H9 (cell line): ENCODE measurements at regions not wholly inside any gene's neighbourhood (a gene's known extent, or its start where the extent isn't known, plus 50 kb on each side); places are given as distances from the start of the nearest gene placed in this dataset.

ENCODE experiments used
- DNase-seq: peaks from one replicate; pipeline ENCODE4 v3.0.0-alpha.2; 2017
- H2AFZ ChIP-seq: one replicate; pipeline ENCODE4 v1.6.1; 2013; ENCODE audit warnings: mild to moderate bottlenecking, low read length, control low read depth, moderate library complexity
- H2AK5ac ChIP-seq: 2 replicates; pipeline ENCODE4 v1.6.1; 2013; ENCODE audit warnings: low read length, control low read depth, mixed read lengths; ENCODE audit not compliant: insufficient read length
- H2BK120ac ChIP-seq: one replicate; pipeline ENCODE4 v1.6.1; 2013; ENCODE audit warnings: low read depth, mild to moderate bottlenecking, low read length, control low read depth, inconsistent platforms; ENCODE audit not compliant: poor library complexity, severe bottlenecking
- H2BK12ac ChIP-seq: 2 replicates; pipeline ENCODE4 v1.6.1; 2013; ENCODE audit warnings: low read length, control low read depth, mixed read lengths, low read depth; ENCODE audit not compliant: insufficient read length
- H2BK15ac ChIP-seq: 2 replicates; pipeline ENCODE4 v1.6.1; 2013; ENCODE audit warnings: low read depth, low read length, control low read depth
- H2BK20ac ChIP-seq: one replicate; pipeline ENCODE4 v1.6.1; 2013; ENCODE audit warnings: low read depth, mild to moderate bottlenecking, low read length, control low read depth, inconsistent platforms; ENCODE audit not compliant: poor library complexity, severe bottlenecking
- H2BK5ac ChIP-seq: 2 replicates; pipeline ENCODE4 v1.6.1; 2013; ENCODE audit warnings: low read length, control low read depth, mixed read lengths; ENCODE audit not compliant: insufficient read length
- H3K14ac ChIP-seq: 2 replicates; pipeline ENCODE4 v1.6.1; 2013; ENCODE audit warnings: low read length, control low read depth; ENCODE audit not compliant: insufficient read depth
- H3K18ac ChIP-seq: 2 replicates; pipeline ENCODE4 v1.6.1; 2013; ENCODE audit warnings: low read depth, mild to moderate bottlenecking, mixed read lengths, low read length, control low read depth; ENCODE audit not compliant: insufficient read length
- H3K23ac ChIP-seq: 2 replicates; pipeline ENCODE4 v1.6.1; 2013; ENCODE audit warnings: low read length, control low read depth, mixed read lengths, low read depth; ENCODE audit not compliant: insufficient read length
- H3K23me2 ChIP-seq: 2 replicates; pipeline ENCODE4 v1.6.1; 2013; ENCODE audit warnings: low read depth, mild to moderate bottlenecking, mixed read lengths, low read length, control low read depth; ENCODE audit not compliant: insufficient read length, poor library complexity, severe bottlenecking
- H3K27ac ChIP-seq: 2 replicates; pipeline ENCODE4 v1.5.1; 2013; ENCODE audit warnings: low read length, control low read depth, mixed read lengths, low read depth; ENCODE audit not compliant: insufficient read length
- H3K27me3 ChIP-seq: 2 replicates; pipeline ENCODE4 v1.6.1; 2013; ENCODE audit warnings: low read length, control low read depth, inconsistent platforms; ENCODE audit not compliant: insufficient read depth
- H3K4ac ChIP-seq: 2 replicates; pipeline ENCODE4 v1.6.1; 2013; ENCODE audit warnings: low read depth, mild to moderate bottlenecking, control low read depth, inconsistent platforms, low read length, moderate library complexity
- H3K4me1 ChIP-seq: 2 replicates; pipeline ENCODE4 v1.6.1; 2013; ENCODE audit warnings: low read length, control low read depth, inconsistent platforms; ENCODE audit not compliant: insufficient read depth
- H3K4me2 ChIP-seq: 2 replicates; pipeline ENCODE4 v1.6.1; 2013; ENCODE audit warnings: low read length, control low read depth, mixed read lengths; ENCODE audit not compliant: insufficient read length, insufficient read depth
- H3K56ac ChIP-seq: 2 replicates; pipeline ENCODE4 v1.6.1; 2013; ENCODE audit warnings: low read depth, mild to moderate bottlenecking, mixed read lengths, low read length, control low read depth; ENCODE audit not compliant: insufficient read length
- H3K79me1 ChIP-seq: 2 replicates; pipeline ENCODE4 v1.6.1; 2013; ENCODE audit warnings: low read depth, mild to moderate bottlenecking, moderate library complexity, low read length, control low read depth, inconsistent platforms; ENCODE audit not compliant: insufficient read depth, poor library complexity, severe bottlenecking
- H3K79me2 ChIP-seq: 2 replicates; pipeline ENCODE4 v1.6.1; 2013; ENCODE audit warnings: low read length, control low read depth, inconsistent platforms; ENCODE audit not compliant: insufficient read depth
- H3K9ac ChIP-seq: 2 replicates; pipeline ENCODE4 v1.6.1; 2013; ENCODE audit warnings: low read length, control low read depth, mixed read lengths; ENCODE audit not compliant: insufficient read length; ENCODE audit errors: extremely low read depth
- H3K9me3 ChIP-seq: one replicate; pipeline ENCODE4 v1.6.1; 2013; ENCODE audit warnings: low read depth, low read length, inconsistent platforms; ENCODE audit not compliant: control insufficient read depth
- H3T11ph ChIP-seq: one replicate; pipeline ENCODE4 v1.6.1; 2013; ENCODE audit warnings: mild to moderate bottlenecking, low read length, control low read depth, inconsistent platforms
- H4K20me1 ChIP-seq: one replicate; pipeline ENCODE4 v1.6.1; 2013; ENCODE audit not compliant: control insufficient read depth, insufficient read length, insufficient read depth
- H4K5ac ChIP-seq: 2 replicates; pipeline ENCODE4 v1.6.1; 2013; ENCODE audit warnings: low read depth, mild to moderate bottlenecking, mixed read lengths, low read length, control low read depth; ENCODE audit not compliant: insufficient read length
- H4K8ac ChIP-seq: replicated peaks from 2 replicates; pipeline ENCODE4 v1.6.1; 2013; ENCODE audit warnings: low read length, control low read depth, mixed read lengths, low read depth; ENCODE audit not compliant: insufficient read length
- H4K91ac ChIP-seq: 2 replicates; pipeline ENCODE4 v1.6.1; 2013; ENCODE audit warnings: low read depth, mild to moderate bottlenecking, moderate library complexity, mixed read lengths, low read length, control low read depth; ENCODE audit not compliant: insufficient read length
- H3K27ac Mint-ChIP-seq, 3 experiments: 2 replicates in 2 of 3; 3 replicates in 1 of 3; pipeline ENCODE4 v1.8.0; 2020 to 2021; ENCODE audit warnings: mixed read lengths in 3 of 3, mild to moderate bottlenecking in 1 of 3, moderate library complexity in 1 of 3
- H3K27me3 Mint-ChIP-seq: 2 replicates; pipeline ENCODE4 v1.8.0; 2021; ENCODE audit warnings: low read depth, mild to moderate bottlenecking, moderate library complexity, mixed read lengths
- H3K36me3 Mint-ChIP-seq, 3 experiments: 2 replicates in 2 of 3; 3 replicates in 1 of 3; pipeline ENCODE4 v1.8.0; 2020 to 2021; ENCODE audit warnings: low read depth in 3 of 3, mixed read lengths in 3 of 3; ENCODE audit not compliant: insufficient read depth in 1 of 3
- H3K4me1 Mint-ChIP-seq, 2 experiments: 2 replicates each; pipeline ENCODE4 v1.8.0; 2020; ENCODE audit warnings: mixed read lengths in 2 of 2
- H3K4me3 Mint-ChIP-seq, 2 experiments: 2 replicates in 1 of 2; 3 replicates in 1 of 2; pipeline ENCODE4 v1.8.0; 2020 to 2021; ENCODE audit warnings: mild to moderate bottlenecking in 2 of 2, mixed read lengths in 2 of 2, moderate library complexity in 1 of 2
- H3K9me3 Mint-ChIP-seq, 2 experiments: 2 replicates in 1 of 2; 3 replicates in 1 of 2; pipeline ENCODE4 v1.8.0; 2020; ENCODE audit warnings: mild to moderate bottlenecking in 2 of 2, mixed read lengths in 2 of 2, moderate library complexity in 1 of 2
- WGBS: extraction: QIAGEN DNeasy Blood & Tissue Kit; methylation state at CpG from one replicate; pipeline ENCODE4 v1.1.7; 2013; ENCODE audit warnings: missing lambda C conversion rate, low lambda C conversion rate, mixed read lengths; ENCODE audit not compliant: insufficient read length; ENCODE audit errors: extremely low coverage; 5-methylcytosine and 5-hydroxymethylcytosine counted together
- TF ChIP-seq, protein P1 (sequence below): fragments of 200-600 bp; sonication (generic); conservative IDR thresholded peaks from 3 replicates; pipeline ENCODE4 v1.8.0; 2021; ENCODE audit warnings: antibody characterized with exemption, mild to moderate bottlenecking

- H2BK5ac ChIP-seq, result no peak overlapping the region
- H3K27ac Mint-ChIP-seq, result no peak overlapping the region; a peak in 2 of 7 replicates
- no peaks in the 10 kb centered on the region; the same call in 1 of the 2 replicates for H3K4me1 ChIP-seq
- H4K5ac ChIP-seq, result no peak overlapping the region
- H3K9ac ChIP-seq, result no peak overlapping the region
- no peaks in the 10 kb centered on the region for H3K79me1 ChIP-seq
- no peak overlapping the region for H2BK20ac ChIP-seq
- no peak overlapping the region for H3K4me2 ChIP-seq
- H2BK12ac ChIP-seq, result no peak overlapping the region
- no peak overlapping the region for H2BK120ac ChIP-seq
- no peaks in the 10 kb centered on the region for H3K9me3 ChIP-seq
- H3K4me3 Mint-ChIP-seq, result no peak overlapping the region
- no peak overlapping the region for H2AK5ac ChIP-seq
- no peaks in the 10 kb centered on the region for H3K36me3 Mint-ChIP-seq
- no peak overlapping the region for H3T11ph ChIP-seq
- no peak overlapping the region for H3K14ac ChIP-seq
- no peaks in the 10 kb centered on the region for H3K27me3 Mint-ChIP-seq
- no peak overlapping the region for H4K91ac ChIP-seq
- TF ChIP-seq, protein P1, sequence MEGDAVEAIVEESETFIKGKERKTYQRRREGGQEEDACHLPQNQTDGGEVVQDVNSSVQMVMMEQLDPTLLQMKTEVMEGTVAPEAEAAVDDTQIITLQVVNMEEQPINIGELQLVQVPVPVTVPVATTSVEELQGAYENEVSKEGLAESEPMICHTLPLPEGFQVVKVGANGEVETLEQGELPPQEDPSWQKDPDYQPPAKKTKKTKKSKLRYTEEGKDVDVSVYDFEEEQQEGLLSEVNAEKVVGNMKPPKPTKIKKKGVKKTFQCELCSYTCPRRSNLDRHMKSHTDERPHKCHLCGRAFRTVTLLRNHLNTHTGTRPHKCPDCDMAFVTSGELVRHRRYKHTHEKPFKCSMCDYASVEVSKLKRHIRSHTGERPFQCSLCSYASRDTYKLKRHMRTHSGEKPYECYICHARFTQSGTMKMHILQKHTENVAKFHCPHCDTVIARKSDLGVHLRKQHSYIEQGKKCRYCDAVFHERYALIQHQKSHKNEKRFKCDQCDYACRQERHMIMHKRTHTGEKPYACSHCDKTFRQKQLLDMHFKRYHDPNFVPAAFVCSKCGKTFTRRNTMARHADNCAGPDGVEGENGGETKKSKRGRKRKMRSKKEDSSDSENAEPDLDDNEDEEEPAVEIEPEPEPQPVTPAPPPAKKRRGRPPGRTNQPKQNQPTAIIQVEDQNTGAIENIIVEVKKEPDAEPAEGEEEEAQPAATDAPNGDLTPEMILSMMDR, result no peak
- H4K8ac ChIP-seq, result no peak overlapping the region
- WGBS, result no CpG with 5 or more reads among the region's 3 CpGs
- no peaks in the 10 kb centered on the region for H3K23me2 ChIP-seq
- H3K27ac ChIP-seq, result no peak overlapping the region
- no peak overlapping the region for H3K56ac ChIP-seq
- no peaks in the 10 kb centered on the region for H3K27me3 ChIP-seq
- H2AFZ ChIP-seq, result peak overlapping the region; percentile 56
- no peak for DNase-seq
- H3K4ac ChIP-seq, result no peak overlapping the region
- H3K18ac ChIP-seq, result no peak overlapping the region
- no peaks in the 10 kb centered on the region for H4K20me1 ChIP-seq
- H2BK15ac ChIP-seq, result no peak overlapping the region
- H3K23ac ChIP-seq, result no peak overlapping the region
- H3K9me3 Mint-ChIP-seq, result no peaks in the 10 kb centered on the region
- H3K4me1 Mint-ChIP-seq, result peaks cover 17 to 26% of the 10 kb centered on the region in 2 experiments
- H3K79me2 ChIP-seq, result no peaks in the 10 kb centered on the region
Observed at GRCh38 chr3:181253796-181254195, 264.3 kb upstream of the DNAJC19 start.
